NCI-H128 (cell line): ENCODE measurements at regions not wholly inside any gene's neighbourhood (a gene's known extent, or its start where the extent isn't known, plus 50 kb on each side); places are given as distances from the start of the nearest gene placed in this dataset.

Experiments
- DNase-seq: peaks from one replicate; lab custom pipeline; 2025; ENCODE audit not compliant: unreplicated experiment; lab: John Stamatoyannopoulos, UW

GRCh38 chr2:22189893-22190480 lies 1066.2 kb downstream of the TDRD15 start:
- no peak for DNase-seq

DNA sequence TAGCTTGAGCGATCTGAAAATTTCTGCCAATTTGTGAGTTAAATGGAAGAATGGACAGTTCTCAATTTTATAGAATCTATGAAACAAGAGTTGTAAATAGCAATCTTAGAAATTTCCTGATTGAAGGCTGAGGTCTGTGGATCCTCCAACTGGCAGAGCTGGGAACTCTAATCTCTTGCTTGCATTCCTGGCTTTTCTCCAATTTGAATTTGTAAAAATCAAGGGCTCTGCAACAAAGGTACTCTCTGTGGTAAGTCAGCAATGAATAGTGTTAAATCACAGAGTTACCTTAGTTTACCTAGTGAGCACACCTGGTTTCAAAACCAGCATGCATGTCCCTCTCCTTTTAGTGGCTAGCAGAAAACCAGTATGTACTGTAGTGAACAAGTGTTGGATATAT lies 1070.5 kb downstream of the TDRD15 start:
- DNase-seq = no peak

DNA sequence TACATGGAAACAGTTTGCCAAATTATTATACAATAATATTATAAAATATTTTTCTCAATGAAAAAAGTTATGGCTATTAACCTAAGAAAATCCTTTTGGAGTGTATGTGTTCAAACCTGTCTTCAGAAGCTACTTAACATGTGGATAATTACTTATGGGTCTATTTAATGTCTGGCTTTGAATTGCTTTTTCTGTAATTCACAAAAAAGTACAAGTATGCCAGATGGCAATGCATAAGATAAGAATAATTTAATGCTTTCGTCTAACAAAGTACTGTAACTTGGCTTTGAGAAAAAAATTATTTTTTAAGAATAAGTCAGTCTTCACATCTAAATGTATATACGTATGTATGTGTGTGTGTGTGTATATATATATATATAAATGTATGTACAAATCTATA lies 1073.0 kb downstream of the TDRD15 start:
- no peak for DNase-seq

- no peak for DNase-seq
Measured at GRCh38 chr2:22198381-22199283, 1074.9 kb downstream of the TDRD15 start.

DNA sequence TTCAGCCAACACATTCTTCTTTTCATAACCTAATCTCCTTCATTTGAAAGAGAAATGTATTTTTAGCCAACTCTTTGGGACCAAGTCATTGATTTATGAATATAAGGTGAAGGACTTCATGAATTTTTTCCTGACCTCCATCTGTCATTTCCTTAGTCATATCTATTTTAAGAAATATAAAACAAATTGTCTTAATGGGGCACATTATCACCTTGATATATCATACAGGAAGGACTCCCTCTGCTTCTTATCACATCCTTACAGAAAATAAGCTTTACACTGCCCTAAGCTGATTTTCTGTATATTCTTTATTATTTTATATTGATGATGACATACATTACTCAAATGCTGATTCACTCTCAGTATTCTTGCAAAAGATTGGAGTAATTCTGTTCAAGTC lies 1076.2 kb downstream of the TDRD15 start:
- no peak for DNase-seq

DNA sequence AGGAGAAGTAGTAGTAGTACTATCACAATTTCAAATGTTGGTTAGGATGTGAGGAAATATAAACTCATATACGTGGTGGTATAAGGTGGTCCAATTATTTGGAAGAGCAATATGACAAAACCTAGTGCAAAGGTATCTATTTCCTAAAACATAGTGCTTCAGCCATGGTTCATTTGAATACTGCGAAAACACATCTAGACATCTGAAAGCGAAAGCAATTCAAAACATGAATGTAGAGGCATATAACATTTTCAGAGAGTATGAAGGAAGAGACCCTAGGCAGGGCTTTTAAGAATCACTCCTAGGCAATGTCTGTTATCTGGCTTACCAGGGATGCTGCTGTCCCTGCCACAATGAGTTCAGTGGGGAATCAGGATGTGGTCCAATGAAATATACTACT lies 1085.8 kb downstream of the TDRD15 start:
- DNase-seq = no peak

- DNase-seq = no peak
Measured at GRCh38 chr2:22213237-22213636, 1089.5 kb downstream of the TDRD15 start.

DNA sequence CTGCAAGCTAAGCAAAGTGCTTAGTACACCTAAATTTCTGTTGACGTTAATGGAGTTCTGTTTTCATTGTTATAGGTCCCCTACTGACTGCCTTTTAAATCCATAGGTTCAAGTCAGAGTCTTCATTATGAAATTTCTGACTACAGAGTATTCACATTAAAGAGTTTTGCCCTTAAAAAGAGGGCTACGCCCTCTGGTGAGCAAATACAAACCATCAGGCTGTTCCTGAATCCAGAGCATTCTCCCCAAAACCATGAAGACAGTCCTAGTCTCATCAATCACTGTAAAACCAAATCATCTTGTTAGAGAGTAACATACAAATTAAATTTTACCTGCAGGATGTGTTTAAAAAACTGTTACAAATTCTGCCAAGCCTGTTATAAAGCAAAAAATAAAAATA lies 1091.7 kb downstream of the TDRD15 start:
- no peak for DNase-seq

- DNase-seq = no peak
Measured at GRCh38 chr2:22217881-22218280, 1094.1 kb downstream of the TDRD15 start.

DNA sequence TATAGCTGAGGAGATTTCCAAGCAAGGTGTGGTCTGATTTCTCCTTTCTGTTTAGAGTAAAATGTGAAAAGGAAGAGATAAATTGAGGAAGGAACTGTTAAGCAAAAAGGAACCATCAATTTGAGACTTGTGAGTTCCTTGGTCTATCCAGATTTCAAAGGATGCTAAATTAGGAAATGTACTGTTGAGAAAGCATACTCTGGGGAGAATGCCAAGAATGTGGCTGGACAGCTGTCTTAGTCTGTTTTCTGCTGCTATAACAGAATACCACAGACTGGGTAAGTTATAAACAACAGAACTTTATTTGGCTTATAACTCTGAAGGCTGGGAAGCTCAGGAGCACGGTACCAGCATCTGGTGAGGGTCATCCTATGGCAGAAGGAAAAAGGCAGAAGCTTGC lies 1097.2 kb downstream of the TDRD15 start:
- DNase-seq = no peak

GRCh38 chr2:22238967-22239366 lies 1115.2 kb downstream of the TDRD15 start:
- no peak for DNase-seq

- DNase-seq = no peak
Measured at GRCh38 chr2:22247466-22247865, 1123.7 kb downstream of the TDRD15 start.

DNA sequence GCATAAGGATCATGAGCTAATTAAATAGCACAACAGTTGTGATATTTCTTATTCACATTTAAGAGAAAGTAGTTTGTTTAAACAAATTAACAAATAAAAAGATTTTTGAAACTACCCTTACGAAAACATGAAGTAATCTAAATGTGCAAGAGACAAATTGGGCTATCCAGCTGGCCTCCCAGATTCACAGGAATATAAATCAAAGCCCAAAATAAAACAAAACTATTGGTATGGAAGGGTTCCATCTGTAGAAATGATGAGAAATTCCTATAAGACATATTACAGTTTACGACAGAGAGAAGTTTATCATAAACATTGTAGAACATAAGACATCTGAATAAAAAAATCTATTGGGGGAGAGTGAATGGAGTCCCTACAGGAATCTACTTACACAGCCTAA lies 1125.1 kb downstream of the TDRD15 start:
- no peak for DNase-seq

DNA sequence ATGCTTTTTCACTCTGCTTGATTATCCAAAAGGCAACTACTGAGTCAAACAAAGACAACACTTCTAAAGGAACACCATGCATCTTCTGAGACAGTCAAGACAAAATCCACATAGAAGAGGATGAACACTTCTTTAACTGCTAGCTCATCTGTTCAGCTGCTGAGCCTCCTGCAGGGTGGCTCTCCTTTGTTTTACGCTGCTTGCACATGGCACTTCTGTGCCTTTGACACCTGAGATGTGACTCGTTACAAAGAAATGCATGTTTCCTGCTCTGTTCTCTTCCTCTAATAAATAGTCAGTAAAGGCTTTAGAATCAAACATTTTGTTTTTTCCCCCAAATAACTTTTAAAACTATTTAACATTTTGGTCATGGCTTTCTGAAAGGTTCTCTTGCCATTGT lies 1129.4 kb downstream of the TDRD15 start:
- DNase-seq = no peak

DNA sequence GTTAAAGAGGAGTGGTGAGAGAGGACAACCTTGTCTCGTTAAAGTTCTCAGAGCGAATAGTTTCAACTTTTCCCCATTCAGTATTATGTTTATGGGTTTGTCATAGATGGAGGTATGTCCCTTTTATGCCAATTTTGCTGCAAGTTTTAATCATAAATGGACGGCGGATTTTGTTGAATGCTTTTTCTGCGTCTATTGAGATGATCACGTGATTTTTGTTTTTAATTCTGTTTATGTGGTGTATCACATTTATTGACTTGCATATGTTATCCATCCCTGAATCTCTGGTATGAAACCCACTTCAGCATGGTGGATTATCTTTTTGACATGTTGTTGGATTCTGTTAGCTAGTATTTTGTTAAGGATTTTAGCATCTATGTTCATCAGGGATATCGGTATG lies 1123.8 kb upstream of the KLHL29 start:
- no peak for DNase-seq

DNA sequence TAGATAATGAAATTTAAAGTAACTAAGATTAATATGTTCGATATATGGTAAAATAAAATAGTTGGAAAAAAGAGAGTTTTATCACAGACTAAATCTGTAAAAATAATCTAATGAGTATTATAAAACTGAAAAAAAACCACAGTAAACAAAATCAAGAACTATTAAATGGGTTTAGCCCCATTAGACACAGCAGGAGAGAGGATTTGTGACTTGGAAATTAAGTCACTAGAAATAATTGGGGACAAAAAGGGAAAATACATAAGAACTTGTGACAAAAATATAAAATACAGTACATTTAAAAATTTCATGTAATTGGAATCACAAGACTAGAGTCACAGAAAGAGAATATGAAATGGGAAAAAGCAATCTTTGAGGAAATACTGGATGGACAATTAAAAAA lies 1114.6 kb upstream of the KLHL29 start:
- no peak for DNase-seq

GRCh38 chr2:22273853-22274252 lies 1111.1 kb upstream of the KLHL29 start:
- DNase-seq = no peak

- no peak for DNase-seq
Measured at GRCh38 chr2:22274661-22275060, 1110.3 kb upstream of the KLHL29 start.

GRCh38 chr2:22276696-22277095 lies 1108.3 kb upstream of the KLHL29 start:
- DNase-seq = no peak

DNA sequence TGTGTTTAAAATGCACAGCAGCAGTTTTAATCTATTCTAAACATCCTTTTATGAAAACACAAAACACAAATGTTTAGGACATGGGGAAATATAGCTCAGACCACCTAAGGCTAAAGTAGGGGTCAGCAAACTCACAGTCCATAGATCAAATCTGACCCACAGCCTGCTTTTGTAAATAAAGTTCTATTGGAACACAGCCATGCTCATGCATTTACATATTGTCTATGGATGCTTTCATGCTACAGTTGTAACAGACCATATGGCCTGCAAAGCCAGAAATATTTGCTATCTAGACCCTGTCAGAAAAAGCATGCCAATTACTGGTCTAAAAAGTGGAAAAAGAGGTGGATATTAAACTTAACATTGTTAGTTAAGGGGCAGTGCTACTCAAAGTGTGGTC lies 1105.4 kb upstream of the KLHL29 start:
- DNase-seq = no peak

DNA sequence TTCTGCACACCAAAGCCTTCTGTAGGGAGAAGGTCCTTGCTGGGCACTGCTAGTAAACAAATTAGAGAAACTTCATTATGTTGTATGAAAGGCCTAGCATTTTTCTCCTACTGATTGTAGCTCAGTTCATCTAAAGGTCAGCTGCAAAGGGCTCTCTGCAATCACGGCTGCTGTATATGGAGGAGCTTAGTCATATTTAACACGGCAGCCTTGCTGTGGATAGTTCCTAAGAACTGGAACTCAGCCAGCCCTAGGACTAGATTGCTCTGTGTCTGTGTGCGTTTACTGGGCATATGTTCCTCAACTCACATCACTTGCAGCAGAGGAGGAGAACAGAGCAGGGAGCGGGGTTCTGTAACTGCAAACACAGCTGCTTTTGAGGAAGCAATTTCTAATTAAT lies 1103.9 kb upstream of the KLHL29 start:
- DNase-seq = peak; percentile 19

DNA sequence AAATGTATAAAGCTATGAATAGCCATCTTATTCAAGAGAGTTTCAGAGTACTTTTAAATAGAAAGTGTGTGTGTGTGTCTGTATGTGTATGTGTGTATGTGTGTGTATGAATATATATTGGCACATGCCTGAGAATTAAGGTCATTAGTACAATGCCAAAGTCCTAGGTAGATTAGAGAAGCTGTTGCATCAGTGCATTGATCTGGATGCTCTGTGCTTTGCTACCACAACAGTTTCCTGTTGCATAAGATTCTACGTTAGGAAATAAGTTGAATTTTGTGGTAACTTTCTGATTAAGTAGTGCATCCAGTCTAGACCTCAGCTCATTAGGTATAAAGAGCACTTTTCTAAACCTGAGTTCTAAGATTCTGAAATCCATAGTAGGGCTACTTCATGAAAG lies 1102.8 kb upstream of the KLHL29 start:
- no peak for DNase-seq

DNA sequence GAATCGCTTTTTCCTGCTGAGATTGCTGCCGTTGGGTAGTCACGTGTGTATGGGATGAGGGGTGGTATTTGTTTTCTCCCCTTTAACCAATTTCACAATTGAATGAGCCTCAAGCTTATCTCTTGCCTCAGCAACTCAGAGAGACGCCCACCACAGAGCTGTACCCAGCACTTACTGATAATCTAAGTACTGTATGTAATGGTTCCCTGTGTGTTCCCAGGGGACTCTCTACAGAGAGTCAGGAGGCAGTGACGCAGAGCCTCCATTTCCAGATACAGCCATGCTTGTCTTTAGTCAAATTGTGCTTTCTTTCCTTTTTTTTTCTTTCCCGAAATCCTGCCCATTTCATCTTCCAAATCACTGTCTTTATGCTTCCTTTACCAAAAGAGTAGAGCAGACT lies 1102.1 kb upstream of the KLHL29 start:
- DNase-seq = no peak
